GOT3 (cell line): ENCODE measurements at regions not wholly inside any gene's neighbourhood (a gene's known extent, or its start where the extent isn't known, plus 50 kb on each side); places are given as distances from the start of the nearest gene placed in this dataset.

Experiments used
- DNase-seq: peaks from one replicate; lab custom pipeline; 2025; ENCODE audit warnings: mixed read lengths; lab: John Stamatoyannopoulos, UW

DNA sequence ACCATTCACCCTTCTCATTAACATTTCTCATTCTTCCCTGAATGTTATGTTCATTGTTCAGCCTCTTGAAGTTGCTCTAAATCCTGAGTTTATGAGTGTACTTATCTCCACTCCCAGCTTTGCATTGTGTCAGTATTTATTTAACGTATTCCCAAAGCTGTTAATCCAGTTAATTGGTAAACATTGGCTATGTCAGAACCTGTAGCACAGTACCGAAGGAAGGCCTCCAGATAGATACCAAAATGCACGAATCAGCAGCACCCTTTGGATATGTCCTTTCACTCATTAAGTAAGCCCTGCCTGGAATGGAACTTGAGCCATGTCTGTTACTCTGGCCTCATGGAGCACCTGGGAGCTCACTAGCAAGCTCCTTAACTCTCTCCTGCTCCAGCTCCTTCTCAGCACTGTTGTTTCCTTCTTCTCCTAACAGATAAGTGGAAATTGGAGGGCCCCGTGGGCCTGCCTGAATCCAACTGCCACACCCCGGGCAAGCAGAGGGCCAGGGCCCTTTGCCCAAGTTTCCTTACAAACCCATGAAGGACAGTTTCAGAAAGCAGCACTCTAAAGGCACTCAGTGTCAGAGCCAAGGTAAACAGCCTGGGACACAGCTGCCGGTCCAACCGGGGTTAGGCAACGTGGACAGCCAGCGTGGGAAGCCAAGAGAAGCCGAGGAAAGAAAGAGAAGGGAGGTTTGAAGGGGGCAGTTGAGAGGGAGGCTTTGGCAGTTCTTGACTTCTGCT lies 155.0 kb upstream of the SERP2 start:
- no peak for DNase-seq

DNA sequence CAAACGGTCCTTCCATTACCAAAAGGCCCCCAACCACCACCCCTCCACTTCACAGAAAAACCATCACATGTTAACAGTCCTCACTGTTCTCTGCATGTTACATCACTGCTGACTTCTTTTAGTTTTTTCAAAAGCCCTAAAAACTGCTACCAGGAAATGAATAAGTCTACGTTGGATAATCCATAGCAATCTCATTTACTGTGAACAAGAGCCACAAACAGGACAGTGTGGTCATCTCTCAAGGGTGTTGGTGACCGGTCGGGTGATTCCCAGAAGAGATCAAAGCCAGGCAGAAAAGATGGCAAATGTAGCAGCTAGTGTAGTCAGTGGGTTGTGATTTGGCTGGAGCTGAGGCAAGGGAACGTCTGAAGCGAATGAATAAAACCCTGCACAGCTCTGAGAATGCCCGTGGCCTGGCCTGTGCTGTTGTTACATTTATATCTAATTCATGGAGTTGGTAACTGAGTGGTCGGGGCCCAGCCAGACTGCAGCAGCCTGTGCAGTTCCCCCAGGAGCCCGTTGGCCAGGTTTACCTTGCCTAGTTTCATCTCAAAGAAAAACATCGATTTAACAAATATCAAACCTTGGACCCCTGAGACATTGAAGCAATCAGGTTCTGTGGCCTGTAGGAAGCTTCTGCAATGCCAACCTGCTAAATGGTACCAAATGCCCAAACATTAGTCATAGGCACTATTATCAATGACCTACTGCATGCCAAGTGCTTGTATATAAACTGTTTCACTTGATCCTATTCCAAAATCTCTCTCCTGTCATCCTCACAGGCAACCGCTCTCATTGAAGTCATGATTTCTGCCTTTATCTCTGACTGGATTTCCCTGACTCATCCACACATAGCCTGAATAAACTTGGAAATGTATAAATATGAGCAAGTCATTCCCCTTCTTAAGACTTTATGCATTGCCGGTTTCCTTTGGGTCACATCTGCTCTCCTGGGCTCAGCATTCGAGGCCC lies 153.8 kb upstream of the SERP2 start:
- DNase-seq, result peak; percentile 28

DNA sequence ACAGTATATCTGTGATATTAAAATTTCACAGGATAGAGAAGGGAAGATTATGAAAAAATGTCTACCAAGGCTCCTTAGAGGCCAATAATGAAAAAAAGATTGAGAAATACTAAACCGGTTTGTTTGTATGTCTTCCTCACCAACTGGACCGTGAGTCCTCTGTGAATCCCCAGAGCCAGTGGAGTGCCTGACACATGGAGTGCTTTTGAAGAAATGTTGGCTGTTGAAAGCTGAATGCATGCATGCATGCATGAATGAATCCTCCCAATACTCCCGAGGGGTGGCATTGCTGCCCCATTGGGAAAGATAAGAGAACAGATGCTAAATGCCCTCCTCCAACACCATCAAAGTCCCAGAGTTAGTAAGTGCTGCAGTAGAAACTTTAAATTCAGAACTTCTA lies 152.7 kb upstream of the SERP2 start:
- DNase-seq, result no peak

DNA sequence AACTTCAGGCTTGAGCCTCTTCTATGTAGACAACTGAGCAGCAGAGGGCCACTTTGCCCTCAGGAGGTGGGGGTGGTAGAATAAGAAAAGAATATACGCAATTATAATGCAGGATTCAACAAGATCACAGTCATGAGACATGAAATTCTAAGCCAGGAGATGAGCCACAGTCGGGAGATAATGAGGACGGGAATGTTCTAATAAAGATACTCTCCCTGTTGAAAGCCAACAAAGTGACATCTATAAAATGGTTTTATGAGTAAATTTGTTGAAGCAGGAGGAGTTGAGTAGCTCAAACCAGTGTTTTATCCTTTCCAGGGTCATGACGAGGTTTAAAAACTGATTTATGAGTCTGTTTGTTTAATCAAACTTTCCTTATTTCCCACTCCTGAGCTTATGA lies 152.0 kb upstream of the SERP2 start:
- DNase-seq, result no peak

DNA sequence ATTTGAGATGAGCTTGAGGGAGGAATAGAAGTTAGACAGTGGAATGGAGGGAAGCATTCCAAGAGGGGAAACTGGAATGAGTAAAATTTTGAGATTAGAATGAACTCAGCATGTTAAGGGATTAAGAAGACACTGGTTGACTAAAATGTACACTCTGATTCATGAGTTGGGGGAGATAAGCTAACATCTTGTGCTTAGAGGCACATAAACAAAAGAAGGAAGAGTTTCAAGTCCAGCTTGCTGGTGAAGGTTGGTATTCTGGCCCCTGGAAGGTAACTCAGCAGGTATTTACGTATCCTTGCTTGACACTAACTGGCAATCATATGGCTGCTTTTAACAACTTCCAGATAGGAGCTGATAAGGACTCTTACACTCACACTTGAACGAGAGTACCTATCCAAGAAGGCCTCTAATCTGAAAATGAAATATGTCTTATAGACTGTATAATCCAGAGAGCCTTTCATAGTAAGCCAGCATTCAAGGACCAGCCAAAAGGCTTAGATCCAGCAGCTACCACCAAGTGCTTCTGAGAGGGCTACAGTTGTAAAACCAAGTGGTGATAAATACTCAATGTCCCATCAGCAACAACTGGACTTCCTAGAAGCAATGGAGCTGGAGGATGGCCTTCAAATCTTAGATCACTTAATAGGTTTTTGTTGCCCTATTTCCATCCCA lies 149.7 kb upstream of the SERP2 start:
- no peak for DNase-seq

DNA sequence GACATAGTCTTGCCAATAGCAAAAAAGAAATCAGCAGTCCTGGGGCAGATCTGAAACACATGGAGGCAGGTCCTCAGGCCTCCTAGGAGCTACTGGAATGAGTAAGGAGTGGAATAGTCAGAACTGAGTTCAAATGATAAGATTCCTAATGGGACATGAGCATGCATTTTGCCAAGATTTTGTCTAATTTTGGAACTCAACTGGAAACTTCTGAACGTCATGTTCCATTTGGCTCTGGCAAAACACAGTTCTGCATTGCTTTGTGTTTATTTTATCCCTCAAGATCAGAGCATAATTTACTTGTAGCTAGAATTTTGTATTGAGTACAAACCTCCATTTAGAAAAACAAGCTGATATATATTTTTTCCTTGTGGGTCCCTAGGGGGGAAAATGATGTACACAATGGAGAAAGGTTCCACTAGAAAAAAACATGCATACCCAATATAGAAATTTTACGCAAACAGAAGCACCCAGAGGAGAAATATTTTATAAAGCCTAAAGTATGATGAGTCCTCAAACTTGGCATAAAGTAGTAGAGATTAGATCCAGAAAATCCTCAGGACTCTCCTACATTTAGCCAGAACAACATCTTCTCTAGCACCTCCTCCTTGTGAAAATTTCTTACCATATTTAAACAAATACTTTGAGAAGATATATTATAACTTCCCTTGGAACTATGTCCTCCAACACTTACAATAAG lies 149.0 kb upstream of the SERP2 start:
- DNase-seq, result no peak

DNA sequence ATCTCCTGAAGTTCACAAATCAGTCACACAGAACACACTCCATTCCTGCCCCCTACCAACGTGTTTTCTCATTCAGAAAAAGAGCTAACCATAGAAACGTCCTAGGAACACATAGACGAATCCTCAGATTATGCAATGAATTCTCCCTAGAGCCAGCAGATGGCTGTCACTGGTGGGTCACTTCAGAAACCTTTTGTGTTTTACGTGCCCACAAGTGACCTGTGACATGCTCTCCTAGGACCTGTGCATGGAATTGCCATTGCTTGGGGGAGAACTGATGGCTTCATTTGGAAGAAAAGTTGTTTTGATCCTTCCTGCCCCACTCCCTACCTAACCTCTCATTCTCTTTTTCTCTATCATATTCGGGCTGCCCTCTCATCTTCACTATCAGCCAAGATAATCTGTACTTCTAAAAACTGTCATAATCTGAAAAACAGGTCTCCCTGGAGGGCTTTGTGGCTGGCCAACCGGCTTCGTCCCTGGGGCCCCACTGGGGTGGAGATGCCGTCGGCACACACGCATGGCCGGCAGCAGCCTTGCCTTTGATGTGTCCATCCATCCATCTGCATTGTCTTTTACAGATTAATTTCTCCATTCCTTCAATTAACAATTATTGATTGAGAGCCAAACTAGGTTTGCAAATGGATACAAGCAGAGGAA lies 144.1 kb upstream of the SERP2 start:
- DNase-seq, result no peak

DNA sequence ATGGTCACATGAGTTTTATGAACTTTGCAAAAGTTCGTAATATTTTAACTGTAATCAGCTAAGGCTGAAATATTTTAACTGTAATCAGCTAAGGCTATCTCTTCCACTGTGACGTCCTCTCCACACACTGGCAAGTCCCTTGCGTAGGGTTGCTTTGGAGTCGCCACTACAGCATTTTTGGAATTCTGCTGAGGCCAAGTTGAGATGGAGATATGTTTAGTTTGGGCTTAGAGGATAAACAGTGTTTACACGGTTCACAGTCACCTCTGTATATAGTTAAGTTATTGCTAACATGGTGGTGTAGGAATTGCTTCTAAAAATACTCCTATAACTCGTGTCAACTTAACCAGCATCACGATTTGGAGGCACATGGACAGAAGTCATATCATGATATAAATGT lies 143.6 kb upstream of the SERP2 start:
- no peak for DNase-seq

DNA sequence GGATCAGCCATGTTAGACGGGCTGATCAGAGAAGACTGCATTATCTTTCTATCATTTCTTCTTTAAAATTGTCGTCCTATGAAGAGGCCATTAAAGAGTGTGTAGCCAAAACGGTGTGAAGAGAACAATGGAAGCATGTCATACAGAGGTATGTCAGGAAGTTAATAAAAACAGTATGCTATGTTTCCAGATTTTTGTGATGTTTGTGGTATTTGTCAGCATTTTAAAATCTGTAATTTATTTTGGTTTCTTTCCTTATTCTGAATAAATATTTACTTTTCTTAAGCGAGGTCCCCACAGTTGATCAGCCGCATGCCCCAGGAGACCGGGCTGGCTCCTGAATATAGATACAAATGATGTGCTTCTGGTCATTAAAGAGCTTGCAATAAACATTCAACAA lies 142.9 kb upstream of the SERP2 start:
- no peak for DNase-seq

DNA sequence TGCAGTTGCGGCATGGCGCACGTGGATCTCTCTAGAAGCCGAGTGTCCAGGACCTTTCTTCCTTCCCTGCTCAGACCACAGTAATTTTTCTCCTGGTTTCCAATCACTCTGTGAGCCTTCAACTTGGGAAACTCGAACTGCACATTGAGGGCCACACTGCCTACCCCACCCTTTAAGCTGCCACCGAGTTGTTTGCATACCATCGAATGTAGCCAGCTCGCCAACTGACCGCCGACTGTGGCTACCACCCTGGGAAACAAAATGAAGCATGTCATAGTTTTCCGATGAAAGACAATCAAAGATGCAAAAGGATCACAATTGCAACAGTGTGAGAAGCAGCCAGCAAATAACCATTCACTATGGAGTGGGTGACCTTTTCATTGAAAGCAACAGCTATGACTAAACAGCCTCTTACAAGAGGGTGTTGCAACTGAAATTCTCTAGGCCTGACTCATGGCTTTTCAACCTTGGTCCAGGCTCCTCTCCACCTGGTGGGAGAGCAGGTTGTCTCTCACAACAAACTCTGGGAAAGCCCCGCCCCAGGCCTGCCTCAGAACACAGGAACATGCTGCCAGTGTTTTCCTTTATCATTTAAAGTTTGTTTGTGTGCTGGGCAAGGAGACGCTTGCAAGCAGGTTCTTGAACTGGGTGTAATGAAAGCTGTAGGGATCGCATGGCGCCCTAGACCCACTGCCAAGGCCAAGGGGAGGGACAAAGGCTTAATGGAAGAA lies 141.7 kb upstream of the SERP2 start:
- no peak for DNase-seq

DNA sequence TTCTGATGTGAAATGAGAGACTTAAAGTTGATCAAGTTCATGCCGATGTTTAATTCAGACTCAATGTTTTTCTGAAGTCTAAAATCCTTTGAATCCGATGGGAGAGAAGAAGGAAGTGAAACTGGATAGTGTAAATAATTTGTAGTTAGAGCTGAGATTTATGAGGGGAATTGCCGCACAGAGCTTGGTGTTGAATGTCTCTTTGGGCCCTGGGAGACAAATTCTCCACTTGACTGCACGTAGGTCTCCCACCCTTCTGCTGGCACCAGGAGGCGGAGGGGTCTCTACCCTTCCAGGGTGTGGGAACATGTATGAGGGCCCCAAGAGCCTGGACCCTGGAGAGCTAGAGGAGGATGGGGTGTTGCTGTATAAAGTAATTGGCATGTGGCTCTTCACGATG lies 140.8 kb upstream of the SERP2 start:
- no peak for DNase-seq

DNA sequence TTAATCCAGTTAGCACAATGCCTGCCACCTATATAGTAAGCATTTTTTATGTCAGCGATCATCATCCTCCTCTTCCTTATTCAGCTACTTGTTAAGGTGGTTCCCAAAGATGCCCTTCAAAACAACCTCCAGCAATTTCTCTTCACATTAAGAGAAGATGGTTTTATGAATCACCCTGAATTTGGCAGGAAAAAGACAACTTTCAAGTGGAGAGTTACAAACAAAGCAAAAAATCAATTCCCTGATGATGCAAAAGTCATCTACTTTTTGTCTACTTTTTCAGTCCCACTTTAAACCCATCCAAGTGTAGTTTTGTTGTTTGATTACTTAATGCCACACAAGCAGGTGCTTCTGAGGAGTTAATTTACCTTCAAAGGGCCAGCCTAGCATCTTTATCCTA lies 139.1 kb upstream of the SERP2 start:
- no peak for DNase-seq

DNA sequence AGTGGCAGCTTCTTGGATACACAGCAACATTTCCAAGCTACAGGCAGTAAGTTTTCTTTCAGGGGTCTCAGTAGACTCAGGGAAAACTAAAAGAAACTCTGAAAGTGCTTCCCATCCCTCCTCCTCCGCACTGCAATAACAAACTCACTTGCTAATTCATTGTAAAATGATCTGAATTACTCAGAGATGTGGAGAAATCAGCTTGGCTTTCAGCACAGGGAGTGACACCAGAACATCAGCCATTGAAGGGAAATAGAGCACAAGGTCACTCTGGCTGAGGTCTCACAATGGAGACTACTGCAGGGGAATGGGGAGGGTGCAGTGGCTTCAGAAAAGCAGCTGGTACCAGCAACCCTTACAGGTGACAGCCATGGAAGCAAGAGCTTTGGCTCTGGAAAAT lies 137.3 kb upstream of the SERP2 start:
- no peak for DNase-seq

DNA sequence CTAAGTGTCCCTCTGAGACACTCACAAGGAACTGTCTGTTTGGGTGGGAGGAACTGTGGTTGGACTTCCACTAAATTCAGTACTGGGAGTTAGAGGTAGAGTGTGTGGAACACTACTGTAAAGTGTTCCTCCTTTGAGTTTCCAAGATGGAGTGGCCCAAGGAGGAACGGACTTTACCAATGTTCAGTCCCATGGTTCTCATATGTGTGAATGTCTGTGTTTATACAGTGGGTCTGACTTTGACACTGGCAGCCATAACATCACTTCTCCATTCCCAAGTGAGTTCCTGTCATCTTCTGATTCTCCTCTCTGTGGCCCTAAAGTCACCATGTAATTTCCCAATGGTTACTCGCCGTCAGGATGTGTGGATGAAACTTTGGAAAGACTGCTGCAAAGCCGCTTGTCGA lies 136.8 kb upstream of the SERP2 start:
- no peak for DNase-seq

DNA sequence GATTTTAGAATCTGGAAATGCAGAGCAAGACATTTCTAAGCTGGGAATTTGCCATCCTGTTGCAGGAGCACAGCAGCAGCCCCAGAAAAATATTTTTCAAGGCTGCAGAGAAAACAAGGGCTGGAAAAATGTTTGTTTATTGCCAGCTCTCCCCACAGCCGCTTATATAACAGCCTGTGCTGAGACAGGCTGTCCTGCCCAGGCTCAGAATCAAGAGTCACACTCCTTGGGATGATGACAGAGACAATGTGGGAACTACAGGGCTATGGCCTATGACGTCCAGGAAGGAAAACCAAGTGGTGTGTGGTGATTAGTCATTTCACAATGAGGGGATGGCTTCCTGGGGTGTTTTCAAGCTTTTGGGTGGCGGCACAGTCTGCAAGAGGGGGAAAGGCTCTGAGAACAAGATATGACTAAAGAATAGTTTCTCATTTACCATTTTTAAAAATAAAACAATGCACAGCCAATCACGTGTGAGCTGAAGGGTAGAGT lies 136.3 kb upstream of the SERP2 start:
- DNase-seq, result no peak

DNA sequence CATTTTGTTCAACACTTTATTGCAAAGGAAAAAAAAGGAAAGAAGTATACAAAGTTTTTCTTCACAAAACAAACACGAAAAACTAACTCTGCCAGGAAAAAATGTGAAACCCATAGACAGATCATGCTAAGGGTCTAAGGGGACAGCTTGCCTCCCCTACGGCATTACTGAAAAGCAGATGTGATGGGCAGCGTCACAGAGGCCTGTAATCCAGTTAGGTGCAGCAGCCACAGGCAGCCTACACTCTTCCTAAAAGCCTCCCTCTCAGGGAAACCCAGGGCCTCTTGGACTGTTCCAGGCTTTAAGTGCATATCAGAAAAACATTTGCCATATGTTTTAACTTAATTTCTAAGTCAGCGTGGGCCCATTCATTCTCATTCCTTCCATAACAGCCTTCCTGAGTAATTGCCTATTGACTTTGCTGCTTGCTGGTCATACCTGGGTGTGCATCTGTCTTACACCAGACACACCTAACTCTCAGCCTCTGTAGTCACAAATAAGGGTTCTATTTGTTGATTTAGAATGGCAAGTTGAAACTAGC lies 135.7 kb upstream of the SERP2 start:
- DNase-seq, result no peak

DNA sequence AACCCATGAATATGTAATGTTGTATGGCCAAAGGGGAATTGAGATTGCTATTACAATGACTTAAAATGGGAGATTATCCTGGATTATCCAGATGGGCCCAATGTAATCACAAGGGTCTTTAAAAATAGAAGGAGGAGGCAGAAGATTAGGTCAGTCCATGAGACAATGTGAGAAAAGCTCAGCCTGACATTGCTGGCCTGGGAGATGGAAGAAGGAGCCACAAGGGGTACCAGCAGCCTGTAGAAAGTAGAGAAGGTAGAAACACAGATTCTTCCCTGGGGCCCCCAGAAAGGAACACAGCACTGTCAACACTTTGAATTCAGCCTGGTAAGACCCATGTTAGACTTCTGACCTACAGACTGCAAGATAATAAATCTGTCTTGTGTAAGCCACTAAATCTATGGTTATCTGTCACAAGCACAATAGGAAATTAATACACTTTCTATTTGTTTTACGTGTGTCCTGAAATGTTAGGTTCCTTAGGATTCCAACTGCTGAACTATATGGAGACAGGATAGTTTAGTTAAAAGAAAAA lies 132.9 kb upstream of the SERP2 start:
- no peak for DNase-seq

DNA sequence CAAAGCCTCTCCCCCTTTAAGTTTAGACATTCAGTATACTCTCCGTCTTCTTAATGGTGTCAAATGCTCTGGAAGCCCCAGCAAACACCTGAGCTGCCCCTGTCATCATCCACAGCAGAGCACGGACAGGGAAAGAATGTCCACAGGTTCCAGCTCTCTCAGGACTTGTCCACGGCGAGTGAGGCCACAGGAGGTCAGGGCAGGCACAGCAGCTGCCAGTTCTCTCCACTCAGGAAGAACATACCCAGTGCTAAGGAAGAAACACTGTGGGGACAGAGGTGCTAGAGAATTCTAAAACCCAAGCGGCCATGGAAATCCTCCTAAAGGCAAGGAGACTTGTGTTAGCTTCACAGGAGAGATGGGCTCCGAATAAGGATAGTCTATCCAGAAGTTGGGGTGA lies 132.0 kb upstream of the SERP2 start:
- no peak for DNase-seq

DNA sequence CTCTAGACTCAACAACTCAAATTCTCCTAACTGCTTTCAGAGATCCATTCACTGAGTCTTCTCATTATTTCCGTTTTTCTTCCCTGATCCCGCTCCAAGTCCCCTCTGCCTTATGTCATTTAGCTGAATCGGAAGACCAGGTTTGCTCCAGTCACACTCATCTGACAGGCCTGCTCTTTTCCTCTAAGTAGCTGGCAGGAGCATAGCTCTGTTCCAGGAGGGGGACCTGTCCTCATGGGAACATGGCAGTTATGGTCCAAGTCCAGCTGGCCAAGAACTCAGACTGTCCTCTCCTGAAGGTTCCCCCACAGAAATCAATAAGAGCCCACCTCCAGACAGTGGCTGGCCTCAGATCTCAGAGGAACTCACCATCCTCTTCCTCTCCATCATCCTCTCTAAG lies 130.9 kb upstream of the SERP2 start:
- DNase-seq, result no peak

DNA sequence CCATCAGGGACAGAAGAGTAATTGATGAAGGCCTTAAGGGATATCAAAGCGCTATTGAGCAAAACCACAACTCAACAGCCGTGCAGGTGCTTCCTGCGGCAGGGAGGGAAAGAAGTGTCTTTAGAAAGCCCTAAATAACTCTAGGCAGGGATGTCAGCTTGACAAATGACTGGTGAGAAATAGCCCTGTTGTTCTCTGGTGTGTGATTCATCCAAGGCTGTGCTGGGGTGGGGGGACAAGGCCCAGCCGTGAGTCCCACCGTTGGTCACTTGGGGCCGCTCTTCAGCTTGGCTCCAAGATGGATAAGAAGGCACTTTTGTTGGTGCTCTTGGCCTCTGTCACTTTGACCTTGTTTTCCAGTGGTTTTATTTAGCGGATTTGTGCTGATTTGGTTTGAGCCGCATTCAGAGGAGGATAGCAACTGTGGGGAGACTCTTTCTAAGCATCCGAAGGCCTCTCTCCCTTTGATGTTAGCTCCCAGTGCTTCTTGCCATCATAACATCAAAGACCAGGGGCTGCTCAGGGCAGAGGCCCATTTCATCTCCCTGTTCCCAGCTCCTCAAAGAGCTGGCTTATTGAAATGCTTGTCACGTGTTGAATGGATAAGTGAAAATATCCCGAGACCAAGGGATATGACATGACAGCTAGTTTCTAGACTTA lies 130.3 kb upstream of the SERP2 start:
- no peak for DNase-seq
